GOT3 (cell line): ENCODE measurements at regions not wholly inside any gene's neighbourhood (a gene's known extent, or its start where the extent isn't known, plus 50 kb on each side); places are given as distances from the start of the nearest gene placed in this dataset.

Experiments
- DNase-seq: peaks from one replicate; lab custom pipeline; 2025; ENCODE audit warnings: mixed read lengths; lab: John Stamatoyannopoulos, UW

DNA sequence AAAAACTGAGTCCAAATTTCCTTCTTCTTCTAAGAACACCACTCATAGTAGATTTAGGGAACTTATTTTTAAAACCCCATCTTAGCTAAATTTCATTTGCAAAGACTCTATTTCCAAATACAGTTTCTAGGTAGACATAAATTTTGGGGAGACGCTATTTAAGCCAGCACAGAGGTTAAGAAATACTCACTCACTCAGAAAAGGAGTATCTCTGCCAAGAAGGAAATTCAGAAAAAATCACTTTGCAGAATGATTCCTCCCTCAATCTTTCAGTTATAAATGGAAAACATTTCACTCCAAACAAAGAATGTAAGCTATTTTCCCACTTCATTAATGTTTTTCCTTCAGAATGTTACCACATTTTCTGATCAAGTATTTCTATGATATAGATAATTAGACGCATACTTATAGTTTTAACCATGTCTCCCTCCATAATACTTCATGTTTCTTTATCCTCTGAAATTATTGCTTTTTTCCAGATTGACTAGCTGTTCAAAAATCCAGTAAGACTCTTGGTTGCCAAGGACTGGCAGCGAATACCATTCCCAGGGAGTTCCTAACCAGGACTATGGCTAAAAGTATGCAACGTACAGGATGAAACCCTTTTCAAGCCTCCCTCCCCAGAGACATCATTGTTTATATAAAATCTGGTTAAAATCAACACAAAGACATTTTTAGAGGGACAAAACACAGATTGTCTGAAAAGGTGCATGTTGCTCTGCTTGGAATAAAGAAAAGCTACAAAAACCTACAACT, 52.5 kb upstream of the RXFP2 start:
- no peak for DNase-seq
